ENCODE measurements at regions not wholly inside any gene's neighbourhood (a gene's known extent, or its start where the extent isn't known, plus 50 kb on each side); places are given as distances from the start of the nearest gene placed in this dataset.
A peak's percentile ranks its signal among the peaks of the same experiment; 100 is the strongest.

DNA sequence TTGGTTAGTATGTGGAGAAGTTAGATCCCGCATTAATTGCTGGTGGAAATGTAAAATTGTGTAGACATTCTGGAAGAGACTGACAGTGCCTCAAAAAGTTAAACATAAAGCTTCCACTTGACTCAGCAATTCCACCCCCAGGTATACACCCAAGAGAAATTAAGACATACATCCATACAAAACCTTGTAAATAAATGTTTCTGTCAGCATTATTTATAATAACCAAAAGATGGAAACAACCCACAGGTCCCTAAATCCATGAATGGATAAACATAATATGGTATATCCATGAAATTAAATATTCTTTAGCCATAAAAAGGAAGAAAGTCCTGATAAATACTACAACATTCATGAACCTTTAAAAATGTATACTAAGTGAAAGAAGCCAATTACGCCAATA, 817.4 kb downstream of the NTRK3 start:
- no peak for FAIRE-seq
- TF ChIP-seq, protein P1, sequence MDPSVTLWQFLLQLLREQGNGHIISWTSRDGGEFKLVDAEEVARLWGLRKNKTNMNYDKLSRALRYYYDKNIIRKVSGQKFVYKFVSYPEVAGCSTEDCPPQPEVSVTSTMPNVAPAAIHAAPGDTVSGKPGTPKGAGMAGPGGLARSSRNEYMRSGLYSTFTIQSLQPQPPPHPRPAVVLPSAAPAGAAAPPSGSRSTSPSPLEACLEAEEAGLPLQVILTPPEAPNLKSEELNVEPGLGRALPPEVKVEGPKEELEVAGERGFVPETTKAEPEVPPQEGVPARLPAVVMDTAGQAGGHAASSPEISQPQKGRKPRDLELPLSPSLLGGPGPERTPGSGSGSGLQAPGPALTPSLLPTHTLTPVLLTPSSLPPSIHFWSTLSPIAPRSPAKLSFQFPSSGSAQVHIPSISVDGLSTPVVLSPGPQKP (IDR thresholded peaks at IDR 0.05; ENCODE audit: low read depth, low read length): no peak
- peak; percentile 71 for TF ChIP-seq MAFK (IDR thresholded peaks at IDR 0.05; ENCODE audit: partially characterized antibody)
- ATAC-seq: no peak
- Histone ChIP-seq H3K27ac (no peak overlapping the region), H3K4me2 (no peak overlapping the region), H3K9me3 (no peaks in the 10 kb centered on the region; the same call in 1 of the 3 replicates), H3K4me3 (no peak overlapping the region), H3K4me1 (no peaks in the 10 kb centered on the region)
- ChIA-PET CTCF (no interaction called here), POLR2A (no interaction called here)
- DNase-seq (ENCODE audit: low read depth in 1 of 2, low spot score in 1 of 2): no peak
- WGBS (ENCODE audit: missing lambda C conversion rate): 8% methylated on average over 2 of the region's 2 CpGs

DNA sequence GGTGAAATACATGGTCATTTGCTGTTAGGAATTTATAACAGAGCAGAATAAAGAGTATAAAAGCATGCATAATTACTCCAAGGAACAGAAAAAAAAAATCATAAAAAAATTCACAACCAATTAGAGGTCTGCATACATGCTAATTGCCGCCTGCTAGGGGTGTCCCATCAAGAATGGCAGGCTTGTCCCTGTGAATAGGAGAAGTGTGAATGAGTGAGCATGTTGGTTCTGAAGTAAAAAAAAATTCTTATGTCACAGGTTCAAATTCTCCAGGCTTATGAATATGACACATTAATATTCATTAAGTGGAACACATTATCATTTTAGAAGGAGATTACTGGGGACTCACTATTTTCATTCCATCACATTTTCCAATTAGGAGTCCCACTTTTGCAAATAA, 822.7 kb downstream of the NTRK3 start:
- CTCF ChIA-PET: no interaction called here
- H3K9me3 ChIP-seq: no peaks in the 10 kb centered on the region; the same call in 2 of the 3 replicates
- no peak overlapping the region for H3K27ac ChIP-seq
- POLR2A ChIA-PET: no interaction called here
- 0% methylated on average over 1 of the region's 1 CpG for WGBS (ENCODE audit: missing lambda C conversion rate)
- no peak overlapping the region for H3K4me3 ChIP-seq
- H3K4me2 ChIP-seq: no peak overlapping the region
- DNase-seq (ENCODE audit: low read depth in 1 of 2, low spot score in 1 of 2): no peak
- TF ChIP-seq RNF2 (IDR thresholded peaks at IDR 0.05; ENCODE audit: borderline replicate concordance, low read depth) (no peak), KDM1A (IDR thresholded peaks at IDR 0.05; ENCODE audit: low read depth) (no peak), NPAS2 (CRISPR knock-in tag; IDR thresholded peaks at IDR 0.05; ENCODE audit: borderline replicate concordance) (no peak), PHF8 (IDR thresholded peaks at IDR 0.05; ENCODE audit: borderline replicate concordance, low read depth) (no peak), RAD21 (conservative IDR thresholded peaks at IDR 0.05 in 1 of 2, IDR thresholded peaks at IDR 0.05 in 1 of 2) (no peak), EHMT2 (IDR thresholded peaks at IDR 0.05; ENCODE audit: low read depth) (no peak), POLR2AphosphoS2 (conservative IDR thresholded peaks at IDR 0.05; ENCODE audit: low read length) (no peak), JUNB (IDR thresholded peaks at IDR 0.05) (no peak)
- TF ChIP-seq, protein P2, sequence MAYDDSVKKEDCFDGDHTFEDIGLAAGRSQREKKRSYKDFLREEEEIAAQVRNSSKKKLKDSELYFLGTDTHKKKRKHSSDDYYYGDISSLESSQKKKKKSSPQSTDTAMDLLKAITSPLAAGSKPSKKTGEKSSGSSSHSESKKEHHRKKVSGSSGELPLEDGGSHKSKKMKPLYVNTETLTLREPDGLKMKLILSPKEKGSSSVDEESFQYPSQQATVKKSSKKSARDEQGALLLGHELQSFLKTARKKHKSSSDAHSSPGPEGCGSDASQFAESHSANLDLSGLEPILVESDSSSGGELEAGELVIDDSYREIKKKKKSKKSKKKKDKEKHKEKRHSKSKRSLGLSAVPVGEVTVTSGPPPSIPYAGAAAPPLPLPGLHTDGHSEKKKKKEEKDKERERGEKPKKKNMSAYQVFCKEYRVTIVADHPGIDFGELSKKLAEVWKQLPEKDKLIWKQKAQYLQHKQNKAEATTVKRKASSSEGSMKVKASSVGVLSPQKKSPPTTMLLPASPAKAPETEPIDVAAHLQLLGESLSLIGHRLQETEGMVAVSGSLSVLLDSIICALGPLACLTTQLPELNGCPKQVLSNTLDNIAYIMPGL (CRISPR knock-in tag; IDR thresholded peaks at IDR 0.05; ENCODE audit: borderline replicate concordance): no peak
- TF ChIP-seq, protein P1 (IDR thresholded peaks at IDR 0.05; ENCODE audit: low read depth, low read length): no peak
- FAIRE-seq: no peak
- H3K4me1 ChIP-seq: no peaks in the 10 kb centered on the region
- ATAC-seq: no peak

DNA sequence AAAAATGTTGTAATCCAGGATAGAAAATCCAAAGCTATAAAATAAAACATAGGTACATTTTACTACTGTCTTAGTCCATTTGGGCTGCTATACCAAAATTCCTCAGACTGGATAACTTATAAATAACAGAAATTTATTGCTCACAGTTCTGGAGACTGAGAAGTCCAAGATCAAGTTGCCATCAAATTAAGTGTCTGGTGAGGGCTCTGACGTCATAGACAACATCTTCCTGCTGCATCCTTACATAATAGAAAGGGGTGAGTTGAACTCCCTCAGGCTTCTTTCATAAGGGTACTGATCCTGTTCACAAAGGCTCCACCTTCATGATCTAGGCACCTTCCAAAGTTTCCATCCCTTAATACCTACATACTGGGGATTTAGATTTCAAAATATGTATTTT, 826.8 kb downstream of the NTRK3 start:
- DNase-seq (ENCODE audit: low read depth in 1 of 2, low spot score in 1 of 2) (no peak), ATAC-seq (no peak), FAIRE-seq (peak; percentile 13)
- ChIA-PET CTCF (no interaction called here), POLR2A (no interaction called here)
- no peak overlapping the region for H3K4me3 ChIP-seq
- no peaks in the 10 kb centered on the region for H3K9me3 ChIP-seq
- WGBS (ENCODE audit: missing lambda C conversion rate): 0% methylated on average over 1 of the region's 1 CpG
- H3K27ac ChIP-seq: no peak overlapping the region
- no peak overlapping the region for H3K4me2 ChIP-seq
- H3K4me1 ChIP-seq: no peaks in the 10 kb centered on the region
- no peak for TF ChIP-seq CBX2 (IDR thresholded peaks at IDR 0.05; ENCODE audit: borderline replicate concordance, low read depth)
- TF ChIP-seq HOXB5 (CRISPR knock-in tag; IDR thresholded peaks at IDR 0.05): no peak
- no peak for TF ChIP-seq RARB (CRISPR knock-in tag; IDR thresholded peaks at IDR 0.05)
- no peak for TF ChIP-seq ZFP36 (IDR thresholded peaks at IDR 0.05; ENCODE audit: borderline replicate concordance, partially characterized antibody)
- TF ChIP-seq, protein P1 (IDR thresholded peaks at IDR 0.05; ENCODE audit: low read depth, low read length): no peak
- TF ChIP-seq FOXS1 (CRISPR knock-in tag; IDR thresholded peaks at IDR 0.05): no peak
- no peak for TF ChIP-seq FOSL2 (IDR thresholded peaks at IDR 0.05)
- TF ChIP-seq FOSL2 (CRISPR knock-in tag; IDR thresholded peaks at IDR 0.05): no peak
- TF ChIP-seq, protein P3, sequence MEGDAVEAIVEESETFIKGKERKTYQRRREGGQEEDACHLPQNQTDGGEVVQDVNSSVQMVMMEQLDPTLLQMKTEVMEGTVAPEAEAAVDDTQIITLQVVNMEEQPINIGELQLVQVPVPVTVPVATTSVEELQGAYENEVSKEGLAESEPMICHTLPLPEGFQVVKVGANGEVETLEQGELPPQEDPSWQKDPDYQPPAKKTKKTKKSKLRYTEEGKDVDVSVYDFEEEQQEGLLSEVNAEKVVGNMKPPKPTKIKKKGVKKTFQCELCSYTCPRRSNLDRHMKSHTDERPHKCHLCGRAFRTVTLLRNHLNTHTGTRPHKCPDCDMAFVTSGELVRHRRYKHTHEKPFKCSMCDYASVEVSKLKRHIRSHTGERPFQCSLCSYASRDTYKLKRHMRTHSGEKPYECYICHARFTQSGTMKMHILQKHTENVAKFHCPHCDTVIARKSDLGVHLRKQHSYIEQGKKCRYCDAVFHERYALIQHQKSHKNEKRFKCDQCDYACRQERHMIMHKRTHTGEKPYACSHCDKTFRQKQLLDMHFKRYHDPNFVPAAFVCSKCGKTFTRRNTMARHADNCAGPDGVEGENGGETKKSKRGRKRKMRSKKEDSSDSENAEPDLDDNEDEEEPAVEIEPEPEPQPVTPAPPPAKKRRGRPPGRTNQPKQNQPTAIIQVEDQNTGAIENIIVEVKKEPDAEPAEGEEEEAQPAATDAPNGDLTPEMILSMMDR (IDR thresholded peaks at IDR 0.05): no peak
- no peak for TF ChIP-seq RFX5 (IDR thresholded peaks at IDR 0.05)
- TF ChIP-seq, protein P4, sequence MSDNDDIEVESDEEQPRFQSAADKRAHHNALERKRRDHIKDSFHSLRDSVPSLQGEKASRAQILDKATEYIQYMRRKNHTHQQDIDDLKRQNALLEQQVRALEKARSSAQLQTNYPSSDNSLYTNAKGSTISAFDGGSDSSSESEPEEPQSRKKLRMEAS (IDR thresholded peaks at IDR 0.05): no peak
- no peak for TF ChIP-seq ZC3H11A (IDR thresholded peaks at IDR 0.05)
- TF ChIP-seq, protein P5, sequence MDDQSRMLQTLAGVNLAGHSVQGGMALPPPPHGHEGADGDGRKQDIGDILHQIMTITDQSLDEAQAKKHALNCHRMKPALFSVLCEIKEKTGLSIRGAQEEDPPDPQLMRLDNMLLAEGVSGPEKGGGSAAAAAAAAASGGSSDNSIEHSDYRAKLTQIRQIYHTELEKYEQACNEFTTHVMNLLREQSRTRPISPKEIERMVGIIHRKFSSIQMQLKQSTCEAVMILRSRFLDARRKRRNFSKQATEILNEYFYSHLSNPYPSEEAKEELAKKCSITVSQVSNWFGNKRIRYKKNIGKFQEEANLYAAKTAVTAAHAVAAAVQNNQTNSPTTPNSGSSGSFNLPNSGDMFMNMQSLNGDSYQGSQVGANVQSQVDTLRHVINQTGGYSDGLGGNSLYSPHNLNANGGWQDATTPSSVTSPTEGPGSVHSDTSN (IDR thresholded peaks at IDR 0.05): no peak
- TF ChIP-seq MAZ (IDR thresholded peaks at IDR 0.05; ENCODE audit: borderline replicate concordance, low read depth, low read length): no peak
- no peak for TF ChIP-seq KDM1A (IDR thresholded peaks at IDR 0.05; ENCODE audit: low read depth)
- no peak for TF ChIP-seq POLR2AphosphoS2 (conservative IDR thresholded peaks at IDR 0.05; ENCODE audit: low read length)
